HT1080 (cell line): ENCODE measurements at regions not wholly inside any gene's neighbourhood (a gene's known extent, or its start where the extent isn't known, plus 50 kb on each side); places are given as distances from the start of the nearest gene placed in this dataset.

Source experiments
- DNase-seq: peaks from one replicate; pipeline ENCODE4 v3.0.0-alpha.2; 2015; ENCODE audit warnings: low read depth

DNA sequence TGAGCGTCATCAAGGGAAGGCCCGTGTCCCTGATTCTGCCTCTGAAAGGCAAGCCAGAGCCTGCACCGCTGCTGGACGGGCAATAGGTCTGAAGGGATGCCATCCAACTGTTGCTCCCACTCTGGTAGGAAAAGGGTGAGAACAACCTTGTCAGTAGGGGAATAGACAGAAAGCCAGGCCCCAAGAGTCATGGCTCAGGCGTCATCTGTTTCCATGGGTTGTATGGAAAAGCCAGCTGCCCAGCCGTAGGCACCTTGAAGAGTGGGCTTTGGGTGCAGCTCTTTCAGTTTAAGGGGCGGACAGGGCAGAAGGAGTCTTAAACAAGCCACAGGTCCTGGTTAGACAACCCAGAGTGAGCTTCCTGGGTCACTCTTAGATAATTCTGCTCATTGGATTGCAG lies 66.5 kb downstream of the RNF6 start:
- no peak for DNase-seq

DNA sequence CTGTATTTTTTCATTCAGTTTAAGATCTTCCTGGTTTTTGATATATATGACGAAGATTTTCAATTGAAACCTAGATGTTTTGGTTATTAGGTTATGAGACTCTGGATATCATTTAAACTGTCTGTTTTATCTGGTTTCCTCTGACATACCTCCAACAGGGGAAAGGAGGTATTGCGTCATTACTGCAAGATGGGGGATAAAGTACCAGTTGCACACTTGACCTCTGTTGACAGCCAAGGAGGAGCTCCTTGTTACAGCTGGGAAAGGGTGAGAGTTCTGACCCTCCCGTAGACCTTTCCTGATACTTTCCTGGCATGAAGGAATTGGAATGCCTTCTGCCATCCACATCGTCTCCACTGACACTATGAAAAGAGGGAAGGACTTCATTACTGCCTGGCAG lies 82.0 kb upstream of the SHISA2 start:
- DNase-seq: no peak

DNA sequence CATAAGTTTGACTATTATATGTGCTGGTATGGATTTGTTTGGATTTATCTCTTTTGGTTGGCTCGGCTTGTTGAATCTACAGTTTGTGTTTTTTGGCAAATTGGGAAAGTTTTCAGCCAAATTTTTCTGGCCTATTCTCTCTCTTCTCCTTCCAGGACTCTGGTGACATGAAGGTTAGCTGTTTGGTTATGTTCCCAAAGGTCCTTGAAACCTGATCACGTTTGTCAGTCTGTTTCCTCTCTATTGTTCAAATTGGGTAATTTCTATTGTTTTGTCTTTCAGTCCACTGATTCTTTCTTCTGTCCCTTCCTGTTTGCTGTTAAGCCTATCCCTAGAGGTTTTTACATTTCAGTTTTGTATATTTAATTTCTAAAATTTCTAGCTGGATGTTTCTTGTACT lies 81.5 kb upstream of the SHISA2 start:
- no peak for DNase-seq

DNA sequence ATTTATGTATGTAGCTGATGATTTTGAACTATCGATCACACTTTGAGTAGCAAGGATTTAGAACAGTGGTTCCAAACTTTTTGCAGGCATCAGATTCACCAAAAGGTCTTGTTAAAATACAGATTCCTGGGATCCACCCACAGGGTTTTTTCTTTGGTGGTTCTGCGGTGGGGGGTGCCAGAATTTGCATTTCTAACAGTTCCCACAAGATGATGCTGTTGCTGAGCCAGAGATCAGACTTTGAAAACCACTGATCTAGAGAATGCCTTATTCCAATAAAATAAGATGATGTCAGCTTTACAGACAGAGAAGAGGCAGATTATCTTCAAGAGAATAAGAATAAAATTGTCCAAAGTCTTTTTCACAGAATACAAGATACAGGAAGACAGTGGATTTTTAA lies 80.9 kb upstream of the SHISA2 start:
- DNase-seq: peak; percentile 16

DNA sequence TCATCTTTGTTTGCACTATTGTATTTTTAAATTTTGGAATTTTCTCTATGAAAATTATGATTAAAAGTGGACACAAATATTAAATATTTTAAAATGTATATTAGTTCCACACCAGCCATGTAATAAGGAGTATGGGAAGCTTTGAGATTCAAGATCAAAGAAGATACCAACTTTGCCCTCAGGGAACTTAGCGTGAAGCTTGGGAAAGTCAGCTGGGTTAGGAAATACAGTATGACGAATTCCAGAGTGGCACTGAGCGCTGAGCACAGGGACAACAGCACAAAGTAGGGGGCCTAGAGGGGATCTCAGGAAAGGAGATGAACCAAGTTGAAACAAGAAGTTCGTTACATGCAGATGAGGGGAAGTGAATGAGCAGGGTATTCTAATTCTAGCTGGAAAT lies 76.9 kb upstream of the SHISA2 start:
- no peak for DNase-seq

DNA sequence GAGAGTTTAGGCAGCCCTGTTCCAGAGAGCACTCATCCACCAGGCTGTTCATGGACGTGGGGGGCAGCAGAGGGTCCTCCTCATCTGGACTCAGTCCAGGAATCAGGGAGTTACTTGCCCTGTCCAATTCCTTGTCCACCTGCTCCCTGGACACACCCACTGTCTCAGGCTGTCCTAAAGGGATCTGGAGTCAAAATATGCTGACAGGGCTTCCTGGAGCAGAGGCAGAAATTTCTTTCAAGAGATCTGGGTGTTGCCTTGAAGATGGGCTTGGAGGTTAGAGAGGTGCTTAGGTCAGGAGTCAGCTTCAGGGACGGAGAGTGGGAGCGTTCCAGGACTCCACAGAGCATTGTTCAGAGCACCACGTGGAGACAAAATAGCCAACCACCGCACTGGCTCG lies 65.8 kb upstream of the SHISA2 start:
- no peak for DNase-seq

DNA sequence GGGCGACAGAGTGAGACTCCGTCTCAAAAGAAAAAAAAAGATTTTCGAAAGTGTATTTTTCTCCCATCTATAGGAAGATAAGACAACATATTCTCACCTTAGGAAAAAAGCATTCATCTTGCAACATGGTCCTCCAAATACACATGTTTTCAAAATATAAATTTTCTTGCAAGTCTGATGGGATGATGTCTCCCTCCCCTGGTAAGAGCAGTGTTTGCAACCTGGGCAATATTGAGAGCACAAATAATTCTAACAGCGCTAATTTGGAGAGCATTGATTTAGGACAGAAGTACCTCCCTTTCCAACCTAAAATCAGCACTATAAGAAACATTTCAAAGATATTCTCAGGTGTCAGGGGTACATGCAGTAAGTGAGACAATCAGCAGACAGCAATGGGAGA lies 61.0 kb upstream of the SHISA2 start:
- DNase-seq: no peak

DNA sequence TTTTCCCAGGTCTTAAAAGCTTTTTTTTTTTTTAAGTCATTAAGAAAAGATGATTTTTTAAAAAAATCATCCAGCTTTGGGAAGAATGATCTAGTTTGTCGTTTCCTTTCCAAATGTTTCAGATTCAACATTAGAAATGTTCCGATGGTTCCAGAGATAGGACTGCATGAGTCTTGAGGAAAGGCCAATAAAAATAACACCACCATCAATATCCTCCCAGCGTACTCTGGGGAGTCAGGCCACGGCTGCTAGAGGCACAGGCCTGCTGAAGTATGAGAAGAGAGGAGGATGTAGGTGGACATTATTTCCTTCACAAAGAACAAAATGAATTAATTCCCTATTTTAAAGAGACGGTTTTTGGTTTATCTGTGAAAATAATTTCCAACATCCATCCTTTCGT lies 60.0 kb upstream of the SHISA2 start:
- DNase-seq: no peak
